HPDE6-E6E7 (cell line): ENCODE measurements at regions not wholly inside any gene's neighbourhood (a gene's known extent, or its start where the extent isn't known, plus 50 kb on each side); places are given as distances from the start of the nearest gene placed in this dataset.

ENCODE experiments used
- DNase-seq: peaks from one replicate; pipeline ENCODE4 v3.0.0; 2011; ENCODE audit warnings: missing footprints; ENCODE audit errors: extremely low spot score

DNA sequence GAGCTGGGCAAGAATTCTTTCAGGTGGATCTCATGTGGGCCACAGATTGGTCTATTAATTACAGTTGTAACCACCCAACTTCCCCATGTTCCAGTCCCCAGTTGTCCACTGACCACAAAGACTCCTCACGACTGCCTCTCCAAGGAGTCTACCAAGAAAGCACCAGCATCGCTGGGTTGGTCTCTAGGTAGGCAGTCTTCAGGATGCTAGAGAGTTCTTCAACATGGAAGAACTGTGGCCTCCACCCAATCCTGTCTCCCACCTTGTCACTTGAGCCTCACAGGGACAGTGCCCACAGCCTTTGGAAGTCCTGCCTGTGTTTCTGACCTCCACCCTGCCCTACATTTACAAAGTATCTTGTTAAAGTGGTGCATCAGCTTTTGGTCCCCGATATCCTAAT lies 184.7 kb upstream of the FN1 start:
- no peak for DNase-seq

DNA sequence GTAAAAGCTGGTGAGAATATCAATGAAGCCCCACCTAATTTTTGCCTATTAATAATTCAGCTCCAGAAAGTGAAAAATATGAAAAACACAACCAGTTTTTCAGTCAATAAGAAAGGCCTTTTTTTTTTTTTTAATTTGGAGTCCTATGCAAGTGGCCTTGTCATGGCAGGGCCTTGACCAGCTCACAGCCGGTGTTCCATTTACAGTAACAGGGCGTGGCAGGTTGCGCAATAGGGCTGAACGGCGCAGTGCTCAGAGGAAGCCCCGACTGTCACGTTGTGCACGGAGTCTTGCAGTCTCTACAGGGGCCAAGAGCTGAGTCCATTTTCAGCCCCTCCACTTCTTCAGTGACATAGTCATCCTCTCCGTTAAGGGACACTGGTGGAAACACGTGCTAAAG lies 184.1 kb upstream of the FN1 start:
- DNase-seq = no peak

DNA sequence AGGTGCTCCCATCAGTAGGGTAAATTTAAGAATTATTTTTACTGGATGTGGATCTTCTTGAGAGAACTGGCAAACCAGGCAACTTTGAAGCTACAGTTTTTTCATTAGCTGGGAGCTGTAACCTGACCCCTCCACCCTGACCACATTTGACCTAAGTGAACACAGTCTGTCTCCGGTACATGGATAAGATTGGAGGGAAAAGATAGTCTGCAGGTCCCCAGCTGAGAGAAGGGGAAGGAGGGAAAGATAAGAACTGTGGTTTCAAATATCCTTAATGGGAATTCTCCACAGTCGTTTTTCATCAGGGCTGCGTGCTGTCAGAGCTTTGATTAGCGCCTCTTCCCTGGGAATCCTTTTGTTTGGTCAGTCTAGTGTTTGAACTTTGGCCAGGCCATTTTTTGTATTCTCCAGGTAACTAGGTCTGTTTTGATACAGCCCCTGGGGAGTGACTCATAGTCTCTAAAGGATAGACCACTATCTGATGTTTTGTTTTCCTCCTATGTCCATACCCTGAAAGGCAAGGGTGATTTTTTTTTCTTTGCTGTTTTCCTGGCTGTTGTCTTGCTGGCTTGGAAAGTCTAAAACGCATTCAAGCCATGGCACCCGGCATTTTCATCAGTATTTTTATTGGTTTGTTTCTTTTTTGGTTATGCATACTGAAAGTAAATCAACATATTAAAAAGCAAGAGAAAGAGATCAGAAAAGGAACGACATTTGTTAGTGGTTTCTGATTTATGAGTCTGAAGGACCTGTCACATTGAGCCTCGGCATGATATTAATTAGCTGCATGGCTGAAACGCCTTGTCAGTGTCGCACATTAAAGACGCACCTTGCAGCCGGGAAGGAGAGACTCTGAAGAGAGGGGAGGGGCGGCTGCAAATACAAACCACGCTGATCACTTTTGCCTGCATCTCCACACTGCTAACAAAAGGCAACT lies 183.4 kb upstream of the FN1 start:
- no peak for DNase-seq

DNA sequence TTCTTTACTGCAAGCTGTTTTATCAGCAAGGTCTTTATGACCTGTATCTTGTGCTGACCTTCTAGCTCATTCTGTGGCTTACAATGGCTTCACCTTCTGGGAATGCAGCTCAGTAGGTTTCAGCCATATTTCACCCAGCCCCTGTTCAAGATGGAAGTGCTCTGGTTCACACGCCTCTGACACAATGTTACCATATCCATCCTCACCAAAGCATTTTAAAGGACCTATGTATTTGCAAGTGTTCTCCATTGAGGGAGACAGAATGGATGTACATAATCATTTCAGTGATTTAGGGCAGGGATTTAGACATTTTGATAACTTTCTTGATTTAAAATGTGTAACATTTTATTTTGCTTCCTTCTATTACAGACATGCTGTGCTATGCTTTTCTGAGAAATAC lies 182.3 kb upstream of the FN1 start:
- DNase-seq = no peak

DNA sequence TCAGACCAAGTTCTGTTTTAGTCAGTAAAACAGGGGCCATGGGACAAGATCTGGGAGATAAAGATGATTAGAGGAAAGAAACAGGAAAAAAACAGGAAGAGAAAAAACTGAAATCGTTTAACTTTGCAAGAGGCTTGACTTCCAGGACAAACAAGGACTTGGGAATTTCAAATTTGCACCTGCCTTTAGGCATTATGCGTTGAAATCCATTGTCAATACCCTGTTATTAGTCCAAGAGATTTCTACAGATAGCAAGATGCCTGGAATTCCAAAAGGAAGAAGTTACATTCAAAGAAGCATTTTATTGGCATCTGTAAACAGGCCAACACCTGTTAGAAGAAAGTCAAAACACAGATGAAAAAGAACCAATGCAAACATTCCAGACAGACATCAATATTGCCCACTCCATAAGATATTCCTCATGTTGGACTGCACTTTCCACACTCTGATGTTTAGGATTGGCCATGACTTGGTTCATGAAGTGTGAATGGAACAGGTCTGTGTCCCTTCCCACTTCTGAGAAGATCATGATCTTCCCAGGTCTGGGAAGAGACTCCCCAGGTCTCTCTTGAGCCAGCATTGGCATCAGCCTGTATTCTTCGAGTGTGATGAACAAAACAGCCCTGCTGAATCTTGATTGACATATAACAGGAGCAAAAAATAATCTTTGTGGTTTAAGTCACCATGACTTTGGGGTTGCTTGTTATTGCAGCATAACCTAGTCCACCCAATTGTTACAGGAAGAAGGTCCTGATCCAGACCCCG lies 181.4 kb upstream of the FN1 start:
- no peak for DNase-seq

DNA sequence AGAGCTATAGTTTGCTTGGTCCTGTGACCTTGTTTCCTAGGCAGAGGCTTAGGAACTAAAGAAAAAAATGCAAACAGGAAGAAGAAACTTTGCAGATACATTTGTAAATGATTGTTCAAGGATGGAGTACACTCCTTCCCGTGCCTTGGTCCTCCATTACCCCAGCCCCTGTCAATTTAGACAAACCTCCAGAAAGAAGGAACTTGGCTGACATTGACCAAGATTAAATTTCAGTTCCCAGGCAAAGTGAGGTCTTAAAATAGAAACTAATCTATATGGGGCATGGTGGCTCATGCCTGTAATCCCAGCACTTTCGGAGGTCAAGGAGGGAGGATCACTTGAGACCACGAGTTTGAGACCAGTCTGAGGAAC lies 179.9 kb upstream of the FN1 start:
- no peak for DNase-seq

DNA sequence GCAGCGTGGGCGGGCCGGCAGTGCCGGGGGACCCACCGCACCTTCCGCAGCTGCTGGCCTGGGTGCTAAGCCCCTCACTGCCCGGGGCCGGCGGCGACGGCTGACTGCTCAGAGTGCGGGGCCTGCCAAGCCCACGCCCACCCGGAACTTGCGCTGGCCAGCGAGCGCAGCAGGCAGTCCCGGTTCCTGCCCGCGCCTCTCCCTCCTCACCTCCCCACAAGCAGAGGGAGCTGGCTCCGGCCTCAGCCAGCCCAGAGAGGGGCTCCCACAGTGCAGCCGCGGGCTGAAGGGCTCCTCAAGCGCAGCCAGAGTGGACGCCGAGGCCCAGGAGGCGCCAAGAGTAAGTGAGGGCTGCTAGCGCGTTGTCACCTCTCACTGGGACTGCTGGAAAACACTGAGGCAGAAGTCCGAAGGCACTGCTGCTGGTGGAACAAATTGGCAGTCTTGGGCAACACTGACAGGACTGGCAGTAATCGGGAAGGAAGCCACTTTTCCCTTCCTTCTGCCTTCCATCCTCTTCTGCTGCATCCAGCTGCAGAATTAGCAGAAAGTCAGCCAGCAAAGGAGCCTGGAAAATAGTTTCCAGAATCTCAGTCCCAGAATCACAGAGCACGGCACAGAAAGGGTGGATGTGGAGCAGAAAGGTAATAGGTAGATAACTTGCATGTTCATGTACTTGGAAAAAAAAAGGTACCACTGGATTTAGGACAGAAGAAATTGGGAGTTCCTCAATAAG lies 179.4 kb upstream of the FN1 start:
- no peak for DNase-seq

DNA sequence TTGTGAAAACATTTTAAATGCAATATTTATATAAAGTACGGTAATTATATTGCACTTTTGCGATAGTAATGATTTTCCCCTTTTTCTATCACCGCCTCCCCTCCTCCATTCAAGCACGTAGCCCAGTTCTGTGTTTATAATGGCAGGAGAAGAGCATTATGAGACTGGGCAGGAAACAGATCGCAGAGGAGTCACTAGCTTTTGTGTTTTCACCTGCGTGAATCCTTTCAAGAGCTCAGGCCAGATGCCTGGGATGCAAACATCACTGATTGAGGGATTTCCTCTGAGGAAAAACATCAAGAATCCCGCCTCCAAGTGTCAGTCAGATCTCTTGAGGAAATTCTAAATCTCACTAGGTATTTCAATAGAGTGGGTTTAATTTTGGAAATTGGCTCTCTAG lies 178.4 kb upstream of the FN1 start:
- DNase-seq = no peak

DNA sequence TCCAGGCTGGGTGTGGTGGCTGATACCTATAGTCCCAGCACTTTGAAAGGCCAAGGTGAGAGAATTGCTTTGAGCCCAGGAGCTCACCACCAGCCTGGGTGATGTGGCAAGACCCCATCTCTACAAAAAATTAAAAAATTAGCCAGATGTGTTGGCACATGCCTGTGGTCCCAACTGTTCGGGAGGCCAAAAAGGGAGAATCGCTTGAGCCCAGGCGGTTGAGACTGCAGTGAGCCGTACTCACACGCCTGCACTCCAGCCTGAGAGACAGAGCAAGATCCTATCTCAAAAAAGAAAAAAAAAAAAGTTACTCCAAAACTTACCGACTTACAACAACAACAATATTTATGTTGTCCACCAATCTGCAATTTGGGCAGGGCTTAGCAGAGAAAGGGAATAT lies 178.0 kb upstream of the FN1 start:
- DNase-seq = no peak

DNA sequence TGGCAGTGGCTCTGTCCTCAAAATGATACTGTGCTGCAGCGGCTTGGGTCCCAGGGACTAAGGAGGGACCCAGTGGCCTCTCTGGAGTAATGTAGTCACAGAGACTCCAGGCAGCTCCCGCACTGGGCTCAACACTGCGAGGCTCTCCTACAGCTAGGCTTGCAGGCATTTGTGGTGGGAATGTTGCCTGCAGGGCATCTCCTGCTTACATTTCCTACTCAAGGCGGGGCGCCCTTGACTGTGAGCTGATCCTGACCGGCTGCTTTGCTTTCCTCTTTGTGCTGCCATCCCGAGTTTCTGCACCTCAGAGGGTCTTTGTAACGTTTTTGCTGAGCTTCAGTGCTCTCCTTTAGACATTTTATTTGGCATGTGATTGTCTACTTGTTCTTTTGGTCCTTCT lies 177.4 kb upstream of the FN1 start:
- no peak for DNase-seq

DNA sequence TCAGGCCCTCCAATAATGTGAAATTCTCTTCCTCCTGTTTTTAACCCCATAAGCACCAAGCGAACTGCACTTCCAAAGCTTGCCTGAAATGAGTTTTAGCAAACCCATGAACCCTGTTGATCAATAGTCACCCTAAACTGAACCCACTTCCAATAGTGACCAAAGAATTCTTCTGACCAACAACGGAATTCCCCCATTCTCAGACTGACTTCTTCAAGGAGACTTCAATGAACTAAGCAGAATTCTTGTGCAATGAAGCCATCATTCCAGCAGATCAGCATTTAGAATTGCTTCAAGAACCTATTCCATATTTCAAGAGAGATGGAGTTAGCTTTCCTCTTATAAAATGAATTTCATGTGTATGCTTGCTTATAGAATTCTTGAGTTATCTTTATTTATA lies 176.9 kb upstream of the FN1 start:
- no peak for DNase-seq

DNA sequence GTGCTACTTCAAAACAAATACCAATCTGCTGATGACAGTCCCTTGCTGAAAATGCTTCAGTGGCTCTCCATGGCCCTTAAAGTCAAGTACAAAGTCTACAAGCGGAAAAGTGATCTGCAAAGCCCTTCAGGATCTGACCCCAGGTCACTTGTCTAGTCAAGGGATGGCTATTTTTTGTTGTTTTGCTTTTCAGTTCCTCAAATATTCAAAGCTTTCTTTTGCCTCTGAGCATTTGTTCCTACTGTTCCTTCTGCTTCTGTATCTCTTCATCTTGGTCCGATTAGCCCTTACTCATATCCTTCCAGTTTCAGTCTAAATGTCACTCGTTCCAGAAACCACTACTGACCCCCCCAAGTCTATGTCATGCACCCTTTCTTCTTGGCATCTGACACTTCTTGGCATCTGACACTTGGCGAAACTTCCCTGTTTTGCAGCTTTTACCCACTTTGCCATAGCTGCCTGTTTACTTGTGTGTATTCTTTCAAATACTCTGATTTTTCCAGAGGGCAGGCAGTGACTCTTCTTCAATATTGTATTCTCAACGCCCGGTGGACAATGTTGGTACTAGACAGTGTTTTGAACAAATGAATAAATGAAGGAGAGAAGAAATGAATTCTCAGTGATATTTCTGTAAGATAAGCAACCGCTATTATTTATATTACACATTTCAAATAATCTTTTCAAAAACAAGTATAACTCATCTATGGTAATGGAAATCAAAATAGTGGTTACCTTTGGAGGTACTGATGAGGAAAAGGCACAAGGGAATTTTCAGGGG lies 175.9 kb upstream of the FN1 start:
- no peak for DNase-seq

DNA sequence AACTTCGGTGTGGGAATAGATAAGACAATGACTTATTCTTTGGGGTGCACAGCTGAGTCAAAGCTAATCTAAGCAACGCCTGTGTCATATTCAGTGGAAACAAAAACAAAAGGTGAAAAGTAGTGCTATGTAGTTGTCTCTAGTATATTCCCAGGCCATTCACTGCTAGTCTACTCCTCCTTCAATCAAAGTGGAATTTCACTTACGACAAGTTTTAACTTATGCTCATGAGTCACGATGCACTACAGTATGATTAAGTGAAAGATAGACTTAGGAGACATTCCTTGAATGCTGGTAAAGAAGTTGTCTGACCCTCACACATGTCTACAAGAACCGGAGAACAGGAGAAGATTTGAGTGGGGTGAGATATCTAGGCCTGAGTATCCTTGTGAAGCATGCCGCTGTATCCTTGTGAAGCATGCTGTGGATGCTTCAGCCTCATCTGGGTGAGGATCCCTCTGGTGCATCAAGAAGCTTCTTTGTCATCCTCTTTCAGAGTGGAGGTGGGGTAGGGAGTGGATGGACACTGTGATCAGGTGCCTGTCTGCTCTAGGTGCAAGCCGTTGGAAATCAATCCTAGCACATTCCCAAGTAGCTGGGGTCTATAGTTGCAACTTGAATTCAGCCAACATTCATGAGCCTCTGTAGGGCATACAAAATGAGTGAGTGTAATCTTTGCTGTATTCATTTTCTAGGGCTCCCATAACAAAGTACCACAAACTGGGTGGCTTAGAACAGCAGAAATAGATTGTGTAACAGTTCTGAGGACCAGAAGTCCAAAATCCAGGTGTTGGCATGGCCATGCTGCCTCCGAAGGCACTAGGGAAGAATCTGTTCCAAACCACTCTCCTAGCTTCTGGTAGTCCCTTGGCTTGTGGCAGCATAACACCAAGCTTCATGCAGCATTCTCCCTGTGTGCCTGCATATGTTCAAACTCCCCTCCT lies 173.5 kb upstream of the FN1 start:
- DNase-seq = peak; percentile 76

DNA sequence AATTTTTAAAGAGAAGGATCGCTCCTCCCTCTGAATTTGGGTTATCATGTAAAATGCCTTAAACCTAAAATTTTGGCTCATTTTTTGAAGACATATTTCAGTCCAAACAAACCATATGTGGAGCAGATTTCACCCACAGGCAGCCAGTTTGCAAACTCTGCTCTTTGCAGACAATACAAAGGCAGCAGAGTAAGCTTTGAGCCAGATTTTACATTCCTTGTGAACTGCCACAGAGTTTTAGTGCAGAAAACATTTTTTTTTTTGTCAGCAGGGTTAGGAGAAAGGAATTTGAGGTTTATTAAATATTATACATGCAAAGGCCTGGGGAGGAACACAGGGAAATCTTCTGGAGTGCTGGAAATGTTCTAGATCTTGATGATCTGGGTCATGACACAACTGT lies 171.9 kb upstream of the FN1 start:
- DNase-seq = no peak

DNA sequence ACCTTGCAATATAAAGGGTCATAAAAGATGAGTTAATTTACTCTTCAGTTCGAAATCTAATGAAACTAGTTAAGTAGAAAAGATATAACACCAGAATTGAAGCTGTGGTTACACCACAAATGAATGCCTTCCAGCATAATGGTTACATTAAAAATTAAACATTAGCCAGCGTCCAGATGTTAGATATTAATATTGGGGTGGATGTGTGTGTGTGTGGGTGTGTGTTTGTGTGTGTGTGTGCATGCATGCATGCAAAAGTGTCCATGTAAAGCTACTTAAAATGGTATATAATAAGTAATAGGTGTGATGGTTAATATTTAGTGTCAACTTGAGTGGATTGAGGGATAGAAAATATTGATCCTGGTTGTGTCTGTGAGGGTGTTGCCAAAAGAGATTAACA lies 170.4 kb upstream of the FN1 start:
- no peak for DNase-seq

DNA sequence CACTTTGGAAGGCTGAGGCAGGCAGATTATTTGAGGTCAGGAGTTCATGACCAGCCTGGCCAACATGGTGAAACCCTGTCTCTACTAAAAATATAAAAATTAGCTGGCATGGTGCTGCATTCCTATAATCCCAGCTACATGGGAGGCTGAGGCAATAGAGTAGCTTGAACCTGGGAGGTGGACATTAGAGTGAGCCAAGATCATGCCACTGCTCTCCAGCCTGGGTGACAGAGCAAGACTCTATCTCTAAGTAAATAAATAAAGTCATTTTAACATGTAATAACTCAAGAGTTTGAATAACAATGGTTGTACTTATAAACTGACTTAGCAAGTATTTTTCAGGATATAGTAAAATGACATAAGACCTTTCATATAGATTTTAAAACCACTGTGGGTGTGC lies 169.3 kb upstream of the FN1 start:
- no peak for DNase-seq

DNA sequence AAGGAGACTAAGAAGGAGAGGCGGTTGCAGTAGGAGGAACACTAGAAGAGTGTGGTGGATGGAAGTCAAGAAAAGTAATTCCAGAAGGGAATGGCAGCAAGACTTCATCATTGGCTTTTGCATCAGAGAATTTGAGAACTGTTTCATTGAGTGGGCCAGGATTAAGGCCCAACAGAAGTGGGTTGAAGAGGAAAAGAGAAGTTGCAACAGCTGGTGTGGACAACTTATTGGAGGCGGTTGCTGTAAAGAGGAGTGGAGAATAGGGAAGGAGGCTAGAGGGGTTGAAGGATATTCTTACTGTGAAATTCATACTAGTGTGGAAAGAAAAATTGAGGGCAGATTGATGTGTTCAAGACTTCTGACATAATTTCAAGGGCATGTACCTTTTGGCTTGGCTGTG lies 168.7 kb upstream of the FN1 start:
- DNase-seq = no peak

DNA sequence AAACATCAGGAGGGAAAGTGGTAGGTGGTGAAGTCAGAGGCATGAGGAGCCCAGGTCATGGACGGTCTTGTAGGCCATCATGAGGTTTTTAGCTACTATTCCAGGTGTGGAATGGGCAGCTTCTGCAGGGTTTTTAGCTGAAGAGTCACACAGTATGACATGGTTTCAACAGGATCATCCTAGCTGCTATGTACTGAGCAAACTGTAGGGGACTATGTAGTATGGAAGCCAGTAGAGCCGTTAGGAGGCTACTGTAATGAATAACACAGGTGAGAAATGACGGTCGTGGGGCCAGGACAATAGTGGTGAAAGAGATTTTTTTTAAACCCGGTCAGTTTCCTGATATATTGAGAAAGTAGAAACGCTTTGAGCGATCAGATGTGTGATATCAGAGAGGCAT lies 167.6 kb upstream of the FN1 start:
- DNase-seq = no peak

DNA sequence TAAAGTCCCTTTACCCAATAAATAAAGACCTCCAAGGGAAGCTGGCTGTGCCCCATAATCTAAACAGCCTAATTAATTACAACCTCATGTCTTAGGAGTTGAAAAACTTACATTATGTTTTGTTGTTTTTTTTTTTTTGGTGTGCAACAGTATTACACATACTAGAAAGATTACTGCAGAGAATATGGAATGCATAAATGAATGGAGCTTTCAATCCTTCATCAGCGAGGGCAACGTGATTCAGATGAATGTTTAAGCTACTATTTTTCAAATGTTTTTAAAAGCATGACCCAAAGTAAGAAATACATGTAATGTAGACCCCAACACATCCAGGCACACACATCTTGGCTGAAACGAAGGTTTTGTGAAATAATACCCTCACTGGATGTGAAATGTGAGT lies 167.1 kb upstream of the FN1 start:
- no peak for DNase-seq

DNA sequence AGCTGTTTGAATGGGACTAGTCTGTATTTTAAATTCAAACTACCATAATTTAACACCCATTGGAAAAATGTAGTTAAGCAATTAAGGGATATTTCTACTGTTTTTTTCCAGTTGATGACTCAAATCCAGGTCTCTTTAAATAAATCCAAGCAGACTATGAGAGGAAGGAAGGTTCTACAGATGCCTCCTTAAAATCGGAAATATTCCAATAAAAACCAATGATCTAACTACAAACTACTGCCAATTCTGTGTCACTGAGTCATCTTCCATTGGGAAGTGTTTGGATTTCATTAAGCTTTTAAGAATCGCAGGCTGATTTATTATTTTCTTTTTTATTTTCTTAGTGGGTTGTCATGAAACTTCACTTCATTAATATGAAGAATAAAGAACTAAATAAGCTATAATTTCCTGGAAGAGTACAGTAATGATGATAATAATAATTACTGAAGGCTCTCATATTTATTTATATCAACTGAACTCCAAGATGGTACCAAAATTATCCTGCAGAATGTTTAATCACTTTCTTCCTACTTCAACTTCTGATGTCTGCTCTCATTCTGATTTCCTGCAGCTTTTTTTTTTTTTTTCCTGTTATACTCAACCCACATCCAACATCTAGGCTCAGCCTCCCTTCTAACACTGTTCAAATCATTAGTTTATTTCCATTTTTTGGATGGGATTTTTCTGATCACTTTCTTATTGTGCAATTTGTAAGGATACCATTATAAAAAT lies 166.3 kb upstream of the FN1 start:
- DNase-seq = no peak
